H1 (cell line): ENCODE measurements at regions not wholly inside any gene's neighbourhood (a gene's known extent, or its start where the extent isn't known, plus 50 kb on each side); places are given as distances from the start of the nearest gene placed in this dataset.

Experiments
- BCL11A ChIP-seq, 2 experiments: IDR thresholded peaks; one replicate each; pipeline ENCODE4 v1.6.1; 2011; ENCODE audit warnings: low read depth in 2 of 2, low read length in 2 of 2, mild to moderate bottlenecking in 2 of 2
- FOSL1 ChIP-seq: IDR thresholded peaks from 2 replicates; pipeline ENCODE4 v1.6.1; 2011; ENCODE audit warnings: mild to moderate bottlenecking, low read depth, low read length, moderate library complexity; ENCODE audit not compliant: insufficient read depth
- HDAC6 ChIP-seq: IDR thresholded peaks from one replicate; pipeline ENCODE4 v1.7.1; 2012; ENCODE audit warnings: low read depth, mild to moderate bottlenecking, inconsistent platforms, low read length, moderate library complexity
- JUND ChIP-seq: IDR thresholded peaks from 2 replicates; pipeline ENCODE4 v1.6.1; 2011; ENCODE audit warnings: mild to moderate bottlenecking, improper control_type of control experiment, low read length
- MAFK ChIP-seq: IDR thresholded peaks from 2 replicates; pipeline ENCODE4 v1.6.1; 2012; ENCODE audit warnings: low read depth, mild to moderate bottlenecking, improper control_type of control experiment, low read length
- PHF8 ChIP-seq: fragments of 200-600 bp; sonication (generic); conservative IDR thresholded peaks from 2 replicates; pipeline ENCODE4 v1.7.1; 2012; ENCODE audit warnings: low read depth, mild to moderate bottlenecking, inconsistent platforms, low read length, moderate library complexity
- SP1 ChIP-seq: IDR thresholded peaks from 2 replicates; pipeline ENCODE4 v1.6.1; 2011; ENCODE audit warnings: low read depth, low read length
- TEAD4 ChIP-seq: IDR thresholded peaks from 2 replicates; pipeline ENCODE4 v1.6.1; 2012; ENCODE audit warnings: low read depth, low read length, inconsistent platforms, mixed read lengths

DNA sequence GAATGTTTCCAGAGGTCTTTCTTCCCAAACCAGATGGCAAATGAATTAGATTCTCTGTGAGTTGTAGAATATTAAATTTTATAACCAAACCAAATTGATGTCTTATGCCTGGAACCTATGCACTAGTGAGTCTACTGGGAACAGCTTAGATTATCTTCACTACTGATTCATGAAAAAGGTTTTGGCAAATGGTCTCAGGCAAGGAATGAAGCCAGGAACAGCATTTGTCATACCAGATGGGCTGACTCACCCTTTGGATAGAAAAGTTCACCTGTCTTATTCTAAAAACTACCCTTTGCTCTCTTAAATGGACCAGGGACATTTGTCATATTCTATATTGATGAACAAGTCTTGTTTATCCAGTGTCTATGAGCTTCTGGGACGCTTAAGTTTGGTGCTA is 135.4 kb upstream of the ECI2 start (continued):
- no peak for TF ChIP-seq FOSL1
- no peak for TF ChIP-seq BCL11A (IDR thresholded peaks at IDR 0.05; ENCODE audit: low read depth in 2 of 2, low read length in 2 of 2)
- TF ChIP-seq SP1, result no peak
- no peak for TF ChIP-seq HDAC6
- no peak for TF ChIP-seq JUND
- TF ChIP-seq TEAD4, result no peak
- TF ChIP-seq MAFK, result no peak
- TF ChIP-seq PHF8, result no peak
